GM23338 (cell line): ENCODE measurements at regions not wholly inside any gene's neighbourhood (a gene's known extent, or its start where the extent isn't known, plus 50 kb on each side); places are given as distances from the start of the nearest gene placed in this dataset.

ENCODE experiments used
- CTCF ChIP-seq, 2 experiments: fragments of 200-600 bp in 1 of 2; sonication (generic) in 1 of 2; conservative IDR thresholded peaks; 2 replicates each; pipeline versions ENCODE4 v1.5.1 to v1.6.1; 2016 to 2017; ENCODE audit warnings: antibody characterized with exemption in 2 of 2, low read depth in 2 of 2, mild to moderate bottlenecking in 2 of 2, moderate library complexity in 1 of 2
- EZH2phosphoT487 ChIP-seq: fragments of 200-600 bp; sonication (generic); IDR thresholded peaks from one replicate; pipeline ENCODE4 v1.8.1; 2018; ENCODE audit warnings: antibody characterized with exemption; ENCODE audit not compliant: unreplicated experiment
- POLR2AphosphoS5 ChIP-seq: IDR thresholded peaks from 2 replicates; pipeline ENCODE4 v1.6.1; 2016; ENCODE audit warnings: antibody characterized with exemption, low read depth

- TF ChIP-seq EZH2phosphoT487 (no peak), CTCF (conservative IDR thresholded peaks at IDR 0.05; ENCODE audit: low read depth in 2 of 2) (no peak), POLR2AphosphoS5 (no peak)
These were observed 897.8 kb upstream of the PHF14 start for GRCh38 chr7:10075866-10076265.
